NT2/D1 (cell line): ENCODE measurements at regions not wholly inside any gene's neighbourhood (a gene's known extent, or its start where the extent isn't known, plus 50 kb on each side); places are given as distances from the start of the nearest gene placed in this dataset.

Experiments
- YY1 ChIP-seq: IDR thresholded peaks from 2 replicates; pipeline ENCODE4 v1.6.1; 2011; ENCODE audit not compliant: insufficient read length, insufficient read depth
- ZNF274 ChIP-seq: IDR thresholded peaks from 2 replicates; pipeline ENCODE4 v1.6.1; 2011; ENCODE audit warnings: mild to moderate bottlenecking, low read depth, low read length

DNA sequence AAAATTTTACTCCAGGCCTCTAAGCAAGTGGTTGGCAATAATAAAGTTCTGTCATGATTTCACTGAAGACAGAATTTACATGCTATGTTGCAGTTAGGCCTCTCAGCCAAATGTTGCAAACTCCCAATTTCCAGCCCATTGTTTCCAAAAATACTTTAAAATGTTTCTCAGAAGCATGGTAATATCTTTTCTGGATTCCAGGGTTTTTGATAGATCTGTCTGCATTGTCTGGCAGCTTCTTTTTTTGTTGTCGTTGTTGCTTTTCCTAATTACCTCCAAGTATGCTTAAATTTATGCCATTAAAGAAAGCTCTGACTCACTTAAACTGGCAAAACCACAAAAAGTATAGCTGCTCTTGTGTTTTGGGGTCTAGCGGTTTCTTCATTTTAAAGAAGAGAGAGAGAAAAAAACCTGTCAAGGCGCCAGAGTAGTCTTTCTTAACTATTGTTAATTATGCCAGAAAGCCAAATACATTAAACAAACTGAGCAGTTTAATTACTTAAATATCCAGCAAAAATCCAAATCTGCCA lies 97.0 kb downstream of the AGTR2 start:
- no peak for TF ChIP-seq ZNF274
- no peak for TF ChIP-seq YY1
